H9 (cell line): ENCODE measurements at regions not wholly inside any gene's neighbourhood (a gene's known extent, or its start where the extent isn't known, plus 50 kb on each side); places are given as distances from the start of the nearest gene placed in this dataset.

Experiments
- DNase-seq: peaks from one replicate; pipeline ENCODE4 v3.0.0-alpha.2; 2017
- H2AFZ ChIP-seq: one replicate; pipeline ENCODE4 v1.6.1; 2013; ENCODE audit warnings: mild to moderate bottlenecking, low read length, control low read depth, moderate library complexity
- H2AK5ac ChIP-seq: 2 replicates; pipeline ENCODE4 v1.6.1; 2013; ENCODE audit warnings: low read length, control low read depth, mixed read lengths; ENCODE audit not compliant: insufficient read length
- H2BK120ac ChIP-seq: one replicate; pipeline ENCODE4 v1.6.1; 2013; ENCODE audit warnings: low read depth, mild to moderate bottlenecking, low read length, control low read depth, inconsistent platforms; ENCODE audit not compliant: poor library complexity, severe bottlenecking
- H2BK12ac ChIP-seq: 2 replicates; pipeline ENCODE4 v1.6.1; 2013; ENCODE audit warnings: low read length, control low read depth, mixed read lengths, low read depth; ENCODE audit not compliant: insufficient read length
- H2BK15ac ChIP-seq: 2 replicates; pipeline ENCODE4 v1.6.1; 2013; ENCODE audit warnings: low read depth, low read length, control low read depth
- H2BK20ac ChIP-seq: one replicate; pipeline ENCODE4 v1.6.1; 2013; ENCODE audit warnings: low read depth, mild to moderate bottlenecking, low read length, control low read depth, inconsistent platforms; ENCODE audit not compliant: poor library complexity, severe bottlenecking
- H2BK5ac ChIP-seq: 2 replicates; pipeline ENCODE4 v1.6.1; 2013; ENCODE audit warnings: low read length, control low read depth, mixed read lengths; ENCODE audit not compliant: insufficient read length
- H3K14ac ChIP-seq: 2 replicates; pipeline ENCODE4 v1.6.1; 2013; ENCODE audit warnings: low read length, control low read depth; ENCODE audit not compliant: insufficient read depth
- H3K18ac ChIP-seq: 2 replicates; pipeline ENCODE4 v1.6.1; 2013; ENCODE audit warnings: low read depth, mild to moderate bottlenecking, mixed read lengths, low read length, control low read depth; ENCODE audit not compliant: insufficient read length
- H3K23ac ChIP-seq: 2 replicates; pipeline ENCODE4 v1.6.1; 2013; ENCODE audit warnings: low read length, control low read depth, mixed read lengths, low read depth; ENCODE audit not compliant: insufficient read length
- H3K23me2 ChIP-seq: 2 replicates; pipeline ENCODE4 v1.6.1; 2013; ENCODE audit warnings: low read depth, mild to moderate bottlenecking, mixed read lengths, low read length, control low read depth; ENCODE audit not compliant: insufficient read length, poor library complexity, severe bottlenecking
- H3K27ac ChIP-seq: 2 replicates; pipeline ENCODE4 v1.5.1; 2013; ENCODE audit warnings: low read length, control low read depth, mixed read lengths, low read depth; ENCODE audit not compliant: insufficient read length
- H3K27me3 ChIP-seq: 2 replicates; pipeline ENCODE4 v1.6.1; 2013; ENCODE audit warnings: low read length, control low read depth, inconsistent platforms; ENCODE audit not compliant: insufficient read depth
- H3K4ac ChIP-seq: 2 replicates; pipeline ENCODE4 v1.6.1; 2013; ENCODE audit warnings: low read depth, mild to moderate bottlenecking, control low read depth, inconsistent platforms, low read length, moderate library complexity
- H3K4me1 ChIP-seq: 2 replicates; pipeline ENCODE4 v1.6.1; 2013; ENCODE audit warnings: low read length, control low read depth, inconsistent platforms; ENCODE audit not compliant: insufficient read depth
- H3K4me2 ChIP-seq: 2 replicates; pipeline ENCODE4 v1.6.1; 2013; ENCODE audit warnings: low read length, control low read depth, mixed read lengths; ENCODE audit not compliant: insufficient read length, insufficient read depth
- H3K56ac ChIP-seq: 2 replicates; pipeline ENCODE4 v1.6.1; 2013; ENCODE audit warnings: low read depth, mild to moderate bottlenecking, mixed read lengths, low read length, control low read depth; ENCODE audit not compliant: insufficient read length
- H3K79me1 ChIP-seq: 2 replicates; pipeline ENCODE4 v1.6.1; 2013; ENCODE audit warnings: low read depth, mild to moderate bottlenecking, moderate library complexity, low read length, control low read depth, inconsistent platforms; ENCODE audit not compliant: insufficient read depth, poor library complexity, severe bottlenecking
- H3K79me2 ChIP-seq: 2 replicates; pipeline ENCODE4 v1.6.1; 2013; ENCODE audit warnings: low read length, control low read depth, inconsistent platforms; ENCODE audit not compliant: insufficient read depth
- H3K9ac ChIP-seq: 2 replicates; pipeline ENCODE4 v1.6.1; 2013; ENCODE audit warnings: low read length, control low read depth, mixed read lengths; ENCODE audit not compliant: insufficient read length; ENCODE audit errors: extremely low read depth
- H3K9me3 ChIP-seq: one replicate; pipeline ENCODE4 v1.6.1; 2013; ENCODE audit warnings: low read depth, low read length, inconsistent platforms; ENCODE audit not compliant: control insufficient read depth
- H3T11ph ChIP-seq: one replicate; pipeline ENCODE4 v1.6.1; 2013; ENCODE audit warnings: mild to moderate bottlenecking, low read length, control low read depth, inconsistent platforms
- H4K20me1 ChIP-seq: one replicate; pipeline ENCODE4 v1.6.1; 2013; ENCODE audit not compliant: control insufficient read depth, insufficient read length, insufficient read depth
- H4K5ac ChIP-seq: 2 replicates; pipeline ENCODE4 v1.6.1; 2013; ENCODE audit warnings: low read depth, mild to moderate bottlenecking, mixed read lengths, low read length, control low read depth; ENCODE audit not compliant: insufficient read length
- H4K8ac ChIP-seq: replicated peaks from 2 replicates; pipeline ENCODE4 v1.6.1; 2013; ENCODE audit warnings: low read length, control low read depth, mixed read lengths, low read depth; ENCODE audit not compliant: insufficient read length
- H4K91ac ChIP-seq: 2 replicates; pipeline ENCODE4 v1.6.1; 2013; ENCODE audit warnings: low read depth, mild to moderate bottlenecking, moderate library complexity, mixed read lengths, low read length, control low read depth; ENCODE audit not compliant: insufficient read length
- H3K27ac Mint-ChIP-seq, 3 experiments: 2 replicates in 2 of 3; 3 replicates in 1 of 3; pipeline ENCODE4 v1.8.0; 2020 to 2021; ENCODE audit warnings: mixed read lengths in 3 of 3, mild to moderate bottlenecking in 1 of 3, moderate library complexity in 1 of 3
- H3K27me3 Mint-ChIP-seq: 2 replicates; pipeline ENCODE4 v1.8.0; 2021; ENCODE audit warnings: low read depth, mild to moderate bottlenecking, moderate library complexity, mixed read lengths
- H3K36me3 Mint-ChIP-seq, 3 experiments: 2 replicates in 2 of 3; 3 replicates in 1 of 3; pipeline ENCODE4 v1.8.0; 2020 to 2021; ENCODE audit warnings: low read depth in 3 of 3, mixed read lengths in 3 of 3; ENCODE audit not compliant: insufficient read depth in 1 of 3
- H3K4me1 Mint-ChIP-seq, 2 experiments: 2 replicates each; pipeline ENCODE4 v1.8.0; 2020; ENCODE audit warnings: mixed read lengths in 2 of 2
- H3K4me3 Mint-ChIP-seq, 2 experiments: 2 replicates in 1 of 2; 3 replicates in 1 of 2; pipeline ENCODE4 v1.8.0; 2020 to 2021; ENCODE audit warnings: mild to moderate bottlenecking in 2 of 2, mixed read lengths in 2 of 2, moderate library complexity in 1 of 2
- H3K9me3 Mint-ChIP-seq, 2 experiments: 2 replicates in 1 of 2; 3 replicates in 1 of 2; pipeline ENCODE4 v1.8.0; 2020; ENCODE audit warnings: mild to moderate bottlenecking in 2 of 2, mixed read lengths in 2 of 2, moderate library complexity in 1 of 2
- WGBS: extraction: QIAGEN DNeasy Blood & Tissue Kit; methylation state at CpG from one replicate; pipeline ENCODE4 v1.1.7; 2013; ENCODE audit warnings: missing lambda C conversion rate, low lambda C conversion rate, mixed read lengths; ENCODE audit not compliant: insufficient read length; ENCODE audit errors: extremely low coverage; 5-methylcytosine and 5-hydroxymethylcytosine counted together
- TF ChIP-seq, protein P1 (sequence below): fragments of 200-600 bp; sonication (generic); conservative IDR thresholded peaks from 3 replicates; pipeline ENCODE4 v1.8.0; 2021; ENCODE audit warnings: antibody characterized with exemption, mild to moderate bottlenecking

GRCh38 chr17:14922411-14922810, 342.7 kb downstream of the PMP22 start:
- Histone ChIP-seq H2AFZ (no peak overlapping the region), H4K5ac (no peak overlapping the region), H3K27ac (no peak overlapping the region), H2BK12ac (no peak overlapping the region), H2AK5ac (no peak overlapping the region), H2BK20ac (no peak overlapping the region), H3K9me3 (no peaks in the 10 kb centered on the region), H3K23ac (no peak overlapping the region), H3K27me3 (no peaks in the 10 kb centered on the region), H3K79me1 (no peaks in the 10 kb centered on the region), H2BK5ac (no peak overlapping the region), H3K56ac (no peak overlapping the region), H3K23me2 (no peaks in the 10 kb centered on the region), H4K8ac (no peak overlapping the region), H3K18ac (no peak overlapping the region), H3K14ac (no peak overlapping the region), H3K4me2 (no peak overlapping the region), H4K20me1 (no peaks in the 10 kb centered on the region), H3T11ph (no peak overlapping the region), H3K4me1 (peaks cover 12% of the 10 kb centered on the region), H2BK15ac (no peak overlapping the region), H4K91ac (no peak overlapping the region), H3K79me2 (no peaks in the 10 kb centered on the region), H2BK120ac (no peak overlapping the region), H3K4ac (no peak overlapping the region), H3K9ac (no peak overlapping the region)
- no peak overlapping the region for H3K4me3 Mint-ChIP-seq
- H3K27ac Mint-ChIP-seq = no peak overlapping the region
- H3K4me1 Mint-ChIP-seq = peaks cover 0 to 4% of the 10 kb centered on the region in 2 experiments; a peak in 2 of 4 replicates
- H3K27me3 Mint-ChIP-seq = no peaks in the 10 kb centered on the region
- H3K36me3 Mint-ChIP-seq = peaks cover 3 to 11% (median 6%) of the 10 kb centered on the region in 3 experiments; a peak in 5 of 7 replicates
- WGBS = no CpG with 5 or more reads among the region's 2 CpGs
- TF ChIP-seq, protein P1, sequence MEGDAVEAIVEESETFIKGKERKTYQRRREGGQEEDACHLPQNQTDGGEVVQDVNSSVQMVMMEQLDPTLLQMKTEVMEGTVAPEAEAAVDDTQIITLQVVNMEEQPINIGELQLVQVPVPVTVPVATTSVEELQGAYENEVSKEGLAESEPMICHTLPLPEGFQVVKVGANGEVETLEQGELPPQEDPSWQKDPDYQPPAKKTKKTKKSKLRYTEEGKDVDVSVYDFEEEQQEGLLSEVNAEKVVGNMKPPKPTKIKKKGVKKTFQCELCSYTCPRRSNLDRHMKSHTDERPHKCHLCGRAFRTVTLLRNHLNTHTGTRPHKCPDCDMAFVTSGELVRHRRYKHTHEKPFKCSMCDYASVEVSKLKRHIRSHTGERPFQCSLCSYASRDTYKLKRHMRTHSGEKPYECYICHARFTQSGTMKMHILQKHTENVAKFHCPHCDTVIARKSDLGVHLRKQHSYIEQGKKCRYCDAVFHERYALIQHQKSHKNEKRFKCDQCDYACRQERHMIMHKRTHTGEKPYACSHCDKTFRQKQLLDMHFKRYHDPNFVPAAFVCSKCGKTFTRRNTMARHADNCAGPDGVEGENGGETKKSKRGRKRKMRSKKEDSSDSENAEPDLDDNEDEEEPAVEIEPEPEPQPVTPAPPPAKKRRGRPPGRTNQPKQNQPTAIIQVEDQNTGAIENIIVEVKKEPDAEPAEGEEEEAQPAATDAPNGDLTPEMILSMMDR = no peak
- DNase-seq = no peak
- H3K9me3 Mint-ChIP-seq = peaks cover 5 to 7% of the 10 kb centered on the region in 2 experiments; a peak in 4 of 5 replicates
